ENCODE measurements at regions not wholly inside any gene's neighbourhood (a gene's known extent, or its start where the extent isn't known, plus 50 kb on each side); places are given as distances from the start of the nearest gene placed in this dataset.

DNA sequence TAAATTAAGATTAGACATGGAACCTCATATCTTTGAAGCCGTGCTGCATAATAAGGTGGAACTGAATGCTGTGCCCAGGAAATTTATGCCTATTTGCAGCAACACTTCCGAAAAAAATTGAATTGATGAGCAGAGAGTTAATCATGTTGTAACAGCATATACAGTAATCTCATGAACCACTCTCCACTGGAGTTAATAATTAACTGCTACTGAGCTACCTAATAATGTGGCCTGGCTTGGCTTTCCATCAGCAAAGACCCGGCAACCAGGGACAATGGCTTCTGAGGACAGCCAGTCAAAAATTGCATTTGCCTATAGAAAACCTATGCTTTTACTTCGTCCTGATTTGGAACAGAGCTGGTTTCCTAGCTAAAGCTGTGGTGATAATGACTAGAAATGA is 63.8 kb upstream of the GATB start:
- WGBS, 2 donors, result 60 to 67% methylated on average over 4 of the region's 4 CpGs
- no peaks in the 10 kb centered on the region for H3K4me1 ChIP-seq
- intact Hi-C loops (cut with DNase I), result no loop called here
- DNase-seq (no peak), ATAC-seq (no peak)
- H3K4me3 ChIP-seq, result no peak overlapping the region
- no peaks in the 10 kb centered on the region for H3K27me3 ChIP-seq
- peaks cover 0 to 16% (median 0%) of the 10 kb centered on the region in 11 donors for H3K9me3 ChIP-seq
- H3K27ac ChIP-seq, result no peak overlapping the region
- TF ChIP-seq CTCF (IDR thresholded peaks at IDR 0.05), result no peak
- no peaks in the 10 kb centered on the region for H3K36me3 ChIP-seq

GRCh38 chr4:151822331-151822730 is 61.5 kb upstream of the GATB start:
- Histone ChIP-seq H3K4me1 (no peaks in the 10 kb centered on the region), H3K27ac (no peak overlapping the region)

GRCh38 chr4:151820004-151820403 is 59.2 kb upstream of the GATB start:
- no peak overlapping the region for H3K27ac ChIP-seq
- ATAC-seq, result no peak
- H3K9me3 ChIP-seq, result no peaks in the 10 kb centered on the region
- H3K36me3 ChIP-seq, result no peaks in the 10 kb centered on the region
- DNase-seq, result no peak
- 87 to 95% methylated on average over 3 of the region's 3 CpGs for WGBS, 2 donors
- no peak overlapping the region for H3K4me3 ChIP-seq
- H3K27me3 ChIP-seq, result no peaks in the 10 kb centered on the region
- intact Hi-C loops (cut with DNase I), result no loop called here
- TF ChIP-seq CTCF (IDR thresholded peaks at IDR 0.05), result no peak
- H3K4me1 ChIP-seq, result no peaks in the 10 kb centered on the region

More at GRCh38 chr4:151822331-151822730, 61.5 kb upstream of the GATB start:
- ATAC-seq, result no peak
- H3K27me3 ChIP-seq, result no peaks in the 10 kb centered on the region
- no peak overlapping the region for H3K4me3 ChIP-seq
- intact Hi-C loops (cut with DNase I), result no loop called here
- TF ChIP-seq CTCF (IDR thresholded peaks at IDR 0.05), result no peak
- no peak for DNase-seq
- no peaks in the 10 kb centered on the region for H3K36me3 ChIP-seq
- peaks cover 0 to 16% (median 0%) of the 10 kb centered on the region in 11 donors for H3K9me3 ChIP-seq

- Histone ChIP-seq H3K9me3 (peaks cover 0 to 11% (median 0%) of the 10 kb centered on the region in 11 donors), H3K4me1 (peaks cover 0 to 14% (median 0%) of the 10 kb centered on the region in 9 donors), H3K27me3 (no peaks in the 10 kb centered on the region), H3K27ac (no peak overlapping the region), H3K36me3 (no peaks in the 10 kb centered on the region), H3K4me3 (no peak overlapping the region)
- intact Hi-C loops (cut with DNase I), result no loop called here
- no peak for ATAC-seq
- DNase-seq, result no peak
- no peak for TF ChIP-seq CTCF (IDR thresholded peaks at IDR 0.05)
Measured at GRCh38 chr4:151811403-151811802, 50.6 kb upstream of the GATB start.

Data from heart right ventricle (tissue), 16 donors.